H9 (cell line): ENCODE measurements at regions not wholly inside any gene's neighbourhood (a gene's known extent, or its start where the extent isn't known, plus 50 kb on each side); places are given as distances from the start of the nearest gene placed in this dataset.

Experiments
- DNase-seq: peaks from one replicate; pipeline ENCODE4 v3.0.0-alpha.2; 2017
- H2AFZ ChIP-seq: one replicate; pipeline ENCODE4 v1.6.1; 2013; ENCODE audit warnings: mild to moderate bottlenecking, low read length, control low read depth, moderate library complexity
- H2AK5ac ChIP-seq: 2 replicates; pipeline ENCODE4 v1.6.1; 2013; ENCODE audit warnings: low read length, control low read depth, mixed read lengths; ENCODE audit not compliant: insufficient read length
- H2BK120ac ChIP-seq: one replicate; pipeline ENCODE4 v1.6.1; 2013; ENCODE audit warnings: low read depth, mild to moderate bottlenecking, low read length, control low read depth, inconsistent platforms; ENCODE audit not compliant: poor library complexity, severe bottlenecking
- H2BK12ac ChIP-seq: 2 replicates; pipeline ENCODE4 v1.6.1; 2013; ENCODE audit warnings: low read length, control low read depth, mixed read lengths, low read depth; ENCODE audit not compliant: insufficient read length
- H2BK15ac ChIP-seq: 2 replicates; pipeline ENCODE4 v1.6.1; 2013; ENCODE audit warnings: low read depth, low read length, control low read depth
- H2BK20ac ChIP-seq: one replicate; pipeline ENCODE4 v1.6.1; 2013; ENCODE audit warnings: low read depth, mild to moderate bottlenecking, low read length, control low read depth, inconsistent platforms; ENCODE audit not compliant: poor library complexity, severe bottlenecking
- H2BK5ac ChIP-seq: 2 replicates; pipeline ENCODE4 v1.6.1; 2013; ENCODE audit warnings: low read length, control low read depth, mixed read lengths; ENCODE audit not compliant: insufficient read length
- H3K14ac ChIP-seq: 2 replicates; pipeline ENCODE4 v1.6.1; 2013; ENCODE audit warnings: low read length, control low read depth; ENCODE audit not compliant: insufficient read depth
- H3K18ac ChIP-seq: 2 replicates; pipeline ENCODE4 v1.6.1; 2013; ENCODE audit warnings: low read depth, mild to moderate bottlenecking, mixed read lengths, low read length, control low read depth; ENCODE audit not compliant: insufficient read length
- H3K23ac ChIP-seq: 2 replicates; pipeline ENCODE4 v1.6.1; 2013; ENCODE audit warnings: low read length, control low read depth, mixed read lengths, low read depth; ENCODE audit not compliant: insufficient read length
- H3K23me2 ChIP-seq: 2 replicates; pipeline ENCODE4 v1.6.1; 2013; ENCODE audit warnings: low read depth, mild to moderate bottlenecking, mixed read lengths, low read length, control low read depth; ENCODE audit not compliant: insufficient read length, poor library complexity, severe bottlenecking
- H3K27ac ChIP-seq: 2 replicates; pipeline ENCODE4 v1.5.1; 2013; ENCODE audit warnings: low read length, control low read depth, mixed read lengths, low read depth; ENCODE audit not compliant: insufficient read length
- H3K27me3 ChIP-seq: 2 replicates; pipeline ENCODE4 v1.6.1; 2013; ENCODE audit warnings: low read length, control low read depth, inconsistent platforms; ENCODE audit not compliant: insufficient read depth
- H3K4ac ChIP-seq: 2 replicates; pipeline ENCODE4 v1.6.1; 2013; ENCODE audit warnings: low read depth, mild to moderate bottlenecking, control low read depth, inconsistent platforms, low read length, moderate library complexity
- H3K4me1 ChIP-seq: 2 replicates; pipeline ENCODE4 v1.6.1; 2013; ENCODE audit warnings: low read length, control low read depth, inconsistent platforms; ENCODE audit not compliant: insufficient read depth
- H3K4me2 ChIP-seq: 2 replicates; pipeline ENCODE4 v1.6.1; 2013; ENCODE audit warnings: low read length, control low read depth, mixed read lengths; ENCODE audit not compliant: insufficient read length, insufficient read depth
- H3K56ac ChIP-seq: 2 replicates; pipeline ENCODE4 v1.6.1; 2013; ENCODE audit warnings: low read depth, mild to moderate bottlenecking, mixed read lengths, low read length, control low read depth; ENCODE audit not compliant: insufficient read length
- H3K79me1 ChIP-seq: 2 replicates; pipeline ENCODE4 v1.6.1; 2013; ENCODE audit warnings: low read depth, mild to moderate bottlenecking, moderate library complexity, low read length, control low read depth, inconsistent platforms; ENCODE audit not compliant: insufficient read depth, poor library complexity, severe bottlenecking
- H3K79me2 ChIP-seq: 2 replicates; pipeline ENCODE4 v1.6.1; 2013; ENCODE audit warnings: low read length, control low read depth, inconsistent platforms; ENCODE audit not compliant: insufficient read depth
- H3K9ac ChIP-seq: 2 replicates; pipeline ENCODE4 v1.6.1; 2013; ENCODE audit warnings: low read length, control low read depth, mixed read lengths; ENCODE audit not compliant: insufficient read length; ENCODE audit errors: extremely low read depth
- H3K9me3 ChIP-seq: one replicate; pipeline ENCODE4 v1.6.1; 2013; ENCODE audit warnings: low read depth, low read length, inconsistent platforms; ENCODE audit not compliant: control insufficient read depth
- H3T11ph ChIP-seq: one replicate; pipeline ENCODE4 v1.6.1; 2013; ENCODE audit warnings: mild to moderate bottlenecking, low read length, control low read depth, inconsistent platforms
- H4K20me1 ChIP-seq: one replicate; pipeline ENCODE4 v1.6.1; 2013; ENCODE audit not compliant: control insufficient read depth, insufficient read length, insufficient read depth
- H4K5ac ChIP-seq: 2 replicates; pipeline ENCODE4 v1.6.1; 2013; ENCODE audit warnings: low read depth, mild to moderate bottlenecking, mixed read lengths, low read length, control low read depth; ENCODE audit not compliant: insufficient read length
- H4K8ac ChIP-seq: replicated peaks from 2 replicates; pipeline ENCODE4 v1.6.1; 2013; ENCODE audit warnings: low read length, control low read depth, mixed read lengths, low read depth; ENCODE audit not compliant: insufficient read length
- H4K91ac ChIP-seq: 2 replicates; pipeline ENCODE4 v1.6.1; 2013; ENCODE audit warnings: low read depth, mild to moderate bottlenecking, moderate library complexity, mixed read lengths, low read length, control low read depth; ENCODE audit not compliant: insufficient read length
- H3K27ac Mint-ChIP-seq, 3 experiments: 2 replicates in 2 of 3; 3 replicates in 1 of 3; pipeline ENCODE4 v1.8.0; 2020 to 2021; ENCODE audit warnings: mixed read lengths in 3 of 3, mild to moderate bottlenecking in 1 of 3, moderate library complexity in 1 of 3
- H3K27me3 Mint-ChIP-seq: 2 replicates; pipeline ENCODE4 v1.8.0; 2021; ENCODE audit warnings: low read depth, mild to moderate bottlenecking, moderate library complexity, mixed read lengths
- H3K36me3 Mint-ChIP-seq, 3 experiments: 2 replicates in 2 of 3; 3 replicates in 1 of 3; pipeline ENCODE4 v1.8.0; 2020 to 2021; ENCODE audit warnings: low read depth in 3 of 3, mixed read lengths in 3 of 3; ENCODE audit not compliant: insufficient read depth in 1 of 3
- H3K4me1 Mint-ChIP-seq, 2 experiments: 2 replicates each; pipeline ENCODE4 v1.8.0; 2020; ENCODE audit warnings: mixed read lengths in 2 of 2
- H3K4me3 Mint-ChIP-seq, 2 experiments: 2 replicates in 1 of 2; 3 replicates in 1 of 2; pipeline ENCODE4 v1.8.0; 2020 to 2021; ENCODE audit warnings: mild to moderate bottlenecking in 2 of 2, mixed read lengths in 2 of 2, moderate library complexity in 1 of 2
- H3K9me3 Mint-ChIP-seq, 2 experiments: 2 replicates in 1 of 2; 3 replicates in 1 of 2; pipeline ENCODE4 v1.8.0; 2020; ENCODE audit warnings: mild to moderate bottlenecking in 2 of 2, mixed read lengths in 2 of 2, moderate library complexity in 1 of 2
- CTCF ChIP-seq: fragments of 200-600 bp; sonication (generic); conservative IDR thresholded peaks from 3 replicates; pipeline ENCODE4 v1.8.0; 2021; ENCODE audit warnings: antibody characterized with exemption, mild to moderate bottlenecking
- WGBS: extraction: QIAGEN DNeasy Blood & Tissue Kit; methylation state at CpG from one replicate; pipeline ENCODE4 v1.1.7; 2013; ENCODE audit warnings: missing lambda C conversion rate, low lambda C conversion rate, mixed read lengths; ENCODE audit not compliant: insufficient read length; ENCODE audit errors: extremely low coverage; 5-methylcytosine and 5-hydroxymethylcytosine counted together

DNA sequence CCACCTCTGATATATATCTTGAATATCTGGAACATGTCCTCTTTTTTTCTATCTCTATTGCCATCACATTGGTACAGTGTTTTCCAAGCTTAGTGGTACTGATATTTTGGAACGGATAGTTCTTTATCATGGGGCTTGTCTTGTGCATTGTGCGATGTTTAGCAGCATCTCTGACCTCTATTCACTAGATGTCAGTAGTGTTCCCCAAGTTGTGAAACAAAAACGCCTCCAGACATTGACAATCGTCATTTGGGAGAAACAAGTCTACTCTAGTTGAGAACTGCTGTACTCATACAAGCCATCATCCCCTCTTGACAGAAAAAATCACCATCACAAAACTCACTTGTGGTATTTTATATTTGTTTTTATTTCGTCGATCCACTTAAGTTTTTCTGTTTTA is 79.7 kb upstream of the CHODL start:
- Mint-ChIP-seq H3K27me3 (no peaks in the 10 kb centered on the region), H3K9me3 (peaks cover 0 to 2% of the 10 kb centered on the region in 2 experiments; a peak in 1 of 5 replicates), H3K4me1 (no peaks in the 10 kb centered on the region; a peak in 1 of 4 replicates), H3K36me3 (peaks cover 0 to 2% (median 0%) of the 10 kb centered on the region in 3 experiments; a peak in 2 of 7 replicates), H3K4me3 (no peak overlapping the region), H3K27ac (no peak overlapping the region)
- Histone ChIP-seq H3K9me3 (no peaks in the 10 kb centered on the region), H4K8ac (no peak overlapping the region), H4K20me1 (no peaks in the 10 kb centered on the region), H3K4ac (no peak overlapping the region), H3K9ac (no peak overlapping the region), H3K4me1 (no peaks in the 10 kb centered on the region), H3K23me2 (no peaks in the 10 kb centered on the region), H3K14ac (no peak overlapping the region), H3K23ac (no peak overlapping the region), H2AFZ (no peak overlapping the region), H3T11ph (no peak overlapping the region), H2AK5ac (no peak overlapping the region), H2BK12ac (no peak overlapping the region), H3K79me1 (no peaks in the 10 kb centered on the region), H3K18ac (no peak overlapping the region), H3K79me2 (no peaks in the 10 kb centered on the region), H2BK120ac (no peak overlapping the region), H2BK15ac (no peak overlapping the region), H3K56ac (no peak overlapping the region), H4K91ac (no peak overlapping the region), H4K5ac (no peak overlapping the region), H3K4me2 (no peak overlapping the region), H2BK20ac (no peak overlapping the region), H3K27me3 (no peaks in the 10 kb centered on the region), H2BK5ac (no peak overlapping the region), H3K27ac (no peak overlapping the region)
- no peak for DNase-seq
- WGBS, result no CpG with 5 or more reads among the region's 6 CpGs
- peak; percentile 39; the same call in 2 of the 3 replicates for TF ChIP-seq CTCF
